H1 (cell line): ENCODE measurements at regions not wholly inside any gene's neighbourhood (a gene's known extent, or its start where the extent isn't known, plus 50 kb on each side); places are given as distances from the start of the nearest gene placed in this dataset.

Source experiments
- CTCF ChIA-PET: fragments of 300-600 bp; sonication (Branson Sonifier 250); formaldehyde crosslinking; loops from one replicate; lab custom pipeline; 2021; ENCODE audit not compliant: partially characterized antibody; lab: Charles Lee
- POLR2A ChIA-PET: fragments of 300-600 bp; sonication (Branson Sonifier 250); formaldehyde crosslinking; loops from one replicate; lab custom pipeline; 2021; ENCODE audit warnings: inconsistent platforms; ENCODE audit not compliant: partially characterized antibody; lab: Charles Lee
- DNase-seq, 2 experiments: peaks; one replicate each; pipeline versions ENCODE4 v3.0.0 to v3.0.0-alpha.2; 2010 to 2022; ENCODE audit warnings: low spot score in 2 of 2, low read depth in 1 of 2, mixed read lengths in 1 of 2
- FAIRE-seq: peaks from 2 replicates; lab custom pipeline; 2011; peaks lifted over from hg19 to GRCh38; lab: Jason Lieb, UNC
- H2AFZ ChIP-seq: 2 replicates; pipeline ENCODE4 v1.8.1; 2012; ENCODE audit warnings: low read length, inconsistent platforms
- H2AK5ac ChIP-seq: 2 replicates; pipeline ENCODE4 v1.6.1; 2013; ENCODE audit warnings: low read depth, low read length
- H2BK120ac ChIP-seq: replicated peaks from 2 replicates; pipeline ENCODE3; 2013; ENCODE audit warnings: low read depth, low read length, inconsistent platforms
- H2BK12ac ChIP-seq: 2 replicates; pipeline ENCODE4 v1.6.1; 2013; ENCODE audit warnings: low read depth, low read length
- H2BK15ac ChIP-seq: 2 replicates; pipeline ENCODE4 v1.6.1; 2013; ENCODE audit warnings: low read length
- H2BK20ac ChIP-seq: 2 replicates; pipeline ENCODE4 v1.6.1; 2013; ENCODE audit warnings: low read length
- H2BK5ac ChIP-seq: 2 replicates; pipeline ENCODE4 v1.6.1; 2013; ENCODE audit warnings: low read depth, low read length
- H3K14ac ChIP-seq: 2 replicates; pipeline ENCODE4 v1.6.1; 2013; ENCODE audit warnings: inconsistent platforms; ENCODE audit not compliant: insufficient read length
- H3K18ac ChIP-seq: 2 replicates; pipeline ENCODE4 v1.6.1; 2013; ENCODE audit warnings: low read length; ENCODE audit errors: extremely low read depth
- H3K23ac ChIP-seq: 2 replicates; pipeline ENCODE4 v1.6.1; 2013; ENCODE audit warnings: inconsistent platforms; ENCODE audit not compliant: insufficient read length
- H3K23me2 ChIP-seq: 2 replicates; pipeline ENCODE4 v1.6.1; 2013; ENCODE audit warnings: low read depth, low read length
- H3K27ac ChIP-seq: 2 replicates; pipeline ENCODE4 v1.6.1; 2011; ENCODE audit warnings: low read depth, low read length, inconsistent platforms
- H3K27me3 ChIP-seq, 4 experiments: replicated peaks in 1 of 4; 1 replicate in 1 of 4; 2 replicates in 3 of 4; pipeline versions ENCODE4 v1.6.1 to v1.8.1; 2011 to 2013; ENCODE audit warnings: low read length in 3 of 4, mild to moderate bottlenecking in 3 of 4, inconsistent platforms in 2 of 4, mixed read lengths in 2 of 4, moderate library complexity in 1 of 4; ENCODE audit not compliant: control insufficient read depth in 3 of 4, insufficient read depth in 3 of 4; ENCODE audit errors: extremely low read depth in 1 of 4
- H3K36me3 ChIP-seq, 4 experiments: 2 replicates each; pipeline versions ENCODE4 v1.6.1 to v1.8.1; 2011 to 2013; ENCODE audit warnings: mild to moderate bottlenecking in 4 of 4, low read length in 3 of 4, moderate library complexity in 2 of 4, control low read depth in 1 of 4, inconsistent platforms in 1 of 4; ENCODE audit not compliant: insufficient read depth in 4 of 4, control insufficient read depth in 2 of 4
- H3K4ac ChIP-seq: replicated peaks from 2 replicates; pipeline ENCODE3; 2013; ENCODE audit warnings: low read length, low read depth, mixed read lengths, inconsistent platforms; ENCODE audit not compliant: insufficient read length
- H3K4me1 ChIP-seq, 4 experiments: replicated peaks in 1 of 4; 1 replicate in 1 of 4; 2 replicates in 3 of 4; pipeline versions ENCODE4 v1.6.1 to v1.8.1; 2011 to 2013; ENCODE audit warnings: low read length in 3 of 4, inconsistent platforms in 2 of 4, mixed read lengths in 1 of 4; ENCODE audit not compliant: insufficient read depth in 4 of 4, control insufficient read depth in 3 of 4
- H3K4me2 ChIP-seq, 2 experiments: 2 replicates each; pipeline versions ENCODE4 v1.6.1 to v1.8.1; 2011 to 2013; ENCODE audit warnings: low read depth in 2 of 2, low read length in 2 of 2, control low read depth in 1 of 2, inconsistent platforms in 1 of 2, mild to moderate bottlenecking in 1 of 2; ENCODE audit not compliant: insufficient read depth in 1 of 2
- H3K4me3 ChIP-seq, 4 experiments: fragments of 200-600, 300-600 bp in 1 of 4; sonication (generic), shearing (Covaris generic), sonication (Bioruptor Twin) in 1 of 4; 2 replicates each; pipeline versions ENCODE4 v1.5.1 to v1.8.1; 2011 to 2016; ENCODE audit warnings: low read length in 4 of 4, low read depth in 3 of 4, control low read depth in 2 of 4, inconsistent platforms in 2 of 4, mild to moderate bottlenecking in 2 of 4, mixed read lengths in 1 of 4, moderate library complexity in 1 of 4; ENCODE audit not compliant: insufficient read depth in 2 of 4; ENCODE audit errors: extremely low read depth in 1 of 4
- H3K56ac ChIP-seq: replicated peaks from 2 replicates; pipeline ENCODE3; 2013; ENCODE audit warnings: low read depth, mild to moderate bottlenecking, mixed read lengths, low read length, inconsistent platforms; ENCODE audit not compliant: insufficient read length
- H3K79me1 ChIP-seq: 2 replicates; pipeline ENCODE4 v1.6.1; 2013; ENCODE audit warnings: low read depth, low read length, control low read depth
- H3K79me2 ChIP-seq, 2 experiments: 2 replicates each; pipeline versions ENCODE4 v1.6.1 to v1.8.1; 2012 to 2013; ENCODE audit warnings: low read length in 2 of 2, mild to moderate bottlenecking in 2 of 2, inconsistent platforms in 1 of 2; ENCODE audit not compliant: insufficient read depth in 2 of 2, control insufficient read depth in 1 of 2
- H3K9ac ChIP-seq, 4 experiments: replicated peaks in 1 of 4; 1 replicate in 1 of 4; 2 replicates in 3 of 4; pipeline versions ENCODE4 v1.6.1 to v1.8.1; 2011 to 2013; ENCODE audit warnings: low read depth in 3 of 4, low read length in 3 of 4, control low read depth in 2 of 4, mild to moderate bottlenecking in 2 of 4, moderate library complexity in 2 of 4, inconsistent platforms in 1 of 4; ENCODE audit errors: extremely low read depth in 1 of 4
- H3K9me3 ChIP-seq, 2 experiments: 2 replicates each; pipeline versions ENCODE4 v1.6.1 to v1.8.1; 2012 to 2013; ENCODE audit warnings: mild to moderate bottlenecking in 2 of 2, moderate library complexity in 2 of 2, control low read depth in 1 of 2, inconsistent platforms in 1 of 2, low read depth in 1 of 2, low read length in 1 of 2, mixed read lengths in 1 of 2; ENCODE audit not compliant: insufficient read depth in 2 of 2
- H4K20me1 ChIP-seq, 2 experiments: replicated peaks in 1 of 2; 2 replicates each; pipeline versions ENCODE3 to v1.8.1; 2011 to 2013; ENCODE audit warnings: inconsistent platforms in 2 of 2, low read length in 2 of 2, mild to moderate bottlenecking in 1 of 2; ENCODE audit not compliant: insufficient read depth in 2 of 2, control insufficient read depth in 1 of 2
- H4K5ac ChIP-seq: 2 replicates; pipeline ENCODE4 v1.6.1; 2013; ENCODE audit warnings: low read length, low read depth, mixed read lengths, inconsistent platforms; ENCODE audit not compliant: insufficient read length
- H4K8ac ChIP-seq: 2 replicates; pipeline ENCODE4 v1.8.0; 2013; ENCODE audit warnings: mild to moderate bottlenecking, moderate library complexity, low read length, inconsistent platforms; ENCODE audit not compliant: insufficient read depth; ENCODE audit errors: extremely low read depth
- H4K91ac ChIP-seq: replicated peaks from 2 replicates; pipeline ENCODE3; 2013; ENCODE audit warnings: low read length, mixed read lengths, inconsistent platforms; ENCODE audit not compliant: insufficient read length
- BCL11A ChIP-seq, 2 experiments: IDR thresholded peaks; one replicate each; pipeline ENCODE4 v1.6.1; 2011; ENCODE audit warnings: low read depth in 2 of 2, low read length in 2 of 2, mild to moderate bottlenecking in 2 of 2
- CBX8 ChIP-seq: fragments of 300-800, 300-1000 bp; sonication (generic); IDR thresholded peaks from 2 replicates; pipeline ENCODE4 v1.7.1; 2016; ENCODE audit warnings: low read depth, low read length, borderline replicate concordance
- EZH2 ChIP-seq: fragments of 200-600 bp; sonication (generic); IDR thresholded peaks from 2 replicates; pipeline ENCODE4 v1.7.1; 2012; ENCODE audit warnings: low read depth, mild to moderate bottlenecking, moderate library complexity, low read length, inconsistent platforms; ENCODE audit not compliant: severe bottlenecking
- FOSL1 ChIP-seq: IDR thresholded peaks from 2 replicates; pipeline ENCODE4 v1.6.1; 2011; ENCODE audit warnings: mild to moderate bottlenecking, low read depth, low read length, moderate library complexity; ENCODE audit not compliant: insufficient read depth
- HDAC2 ChIP-seq, 2 experiments: fragments of 300-600 bp in 1 of 2; sonication (generic) in 1 of 2; IDR thresholded peaks; 2 replicates each; pipeline ENCODE4 v1.6.1; 2011 to 2012; ENCODE audit warnings: low read depth in 2 of 2, low read length in 2 of 2, mild to moderate bottlenecking in 2 of 2, moderate library complexity in 2 of 2, borderline replicate concordance in 1 of 2, inconsistent platforms in 1 of 2
- NANOG ChIP-seq: IDR thresholded peaks from 2 replicates; pipeline ENCODE4 v1.6.1; 2011; ENCODE audit warnings: low read length, low read depth, mild to moderate bottlenecking, inconsistent platforms; ENCODE audit not compliant: insufficient read depth, poor library complexity, severe bottlenecking
- NRF1 ChIP-seq: IDR thresholded peaks from 2 replicates; pipeline ENCODE4 v1.6.1; 2011; ENCODE audit warnings: mild to moderate bottlenecking, low read depth, low read length, improper control_type of control experiment
- POLR2AphosphoS5 ChIP-seq: IDR thresholded peaks from 2 replicates; pipeline ENCODE4 v1.6.1; 2011; ENCODE audit warnings: low read depth, low read length
- POU5F1 ChIP-seq: IDR thresholded peaks from 2 replicates; pipeline ENCODE4 v1.6.1; 2011; ENCODE audit warnings: low read depth, mild to moderate bottlenecking, low read length, moderate library complexity
- RFX5 ChIP-seq: IDR thresholded peaks from 2 replicates; pipeline ENCODE4 v1.6.1; 2011; ENCODE audit warnings: low read depth, low read length, improper control_type of control experiment, borderline replicate concordance
- RXRA ChIP-seq: IDR thresholded peaks from 2 replicates; pipeline ENCODE4 v1.6.1; 2011; ENCODE audit warnings: low read depth, mild to moderate bottlenecking, low read length, moderate library complexity; ENCODE audit not compliant: insufficient read depth
- SAP30 ChIP-seq: fragments of 300-600 bp; sonication (generic); IDR thresholded peaks from 2 replicates; pipeline ENCODE4 v1.7.1; 2012; ENCODE audit warnings: low read length, moderate library complexity, mild to moderate bottlenecking, inconsistent platforms; ENCODE audit not compliant: insufficient read depth, insufficient replicate concordance
- SIX5 ChIP-seq: IDR thresholded peaks from 2 replicates; pipeline ENCODE4 v1.6.1; 2011; ENCODE audit warnings: mild to moderate bottlenecking, low read depth, low read length
- SP1 ChIP-seq: IDR thresholded peaks from 2 replicates; pipeline ENCODE4 v1.6.1; 2011; ENCODE audit warnings: low read depth, low read length
- SP2 ChIP-seq: IDR thresholded peaks from 2 replicates; pipeline ENCODE4 v1.6.1; 2012; ENCODE audit warnings: mild to moderate bottlenecking, low read length, inconsistent platforms
- TBP ChIP-seq: IDR thresholded peaks from 2 replicates; pipeline ENCODE4 v1.6.1; 2011; ENCODE audit warnings: low read depth, low read length, improper control_type of control experiment
- WGBS, 2 experiments: shearing (Covaris generic) in 1 of 2; methylation state at CpG; one replicate each; pipeline versions ENCODE4 v1.1.6 to v1.1.7; 2013 to 2015; ENCODE audit warnings: low lambda C conversion rate in 2 of 2, mixed read lengths in 2 of 2, inconsistent platforms in 1 of 2, low coverage in 1 of 2, missing lambda C conversion rate in 1 of 2; ENCODE audit not compliant: insufficient replicate concordance in 2 of 2, insufficient coverage in 1 of 2, insufficient read length in 1 of 2; ENCODE audit errors: extremely low coverage in 1 of 2, missing lambda C conversion rate in 1 of 2; 5-methylcytosine and 5-hydroxymethylcytosine counted together

GRCh38 chr13:80161896-80162295 lies 179.0 kb downstream of the SPRY2 start:
- Histone ChIP-seq H3K14ac (no peak overlapping the region), H3K4me3 (no peak overlapping the region), H3K23ac (no peak overlapping the region), H3K4me2 (no peak overlapping the region), H4K20me1 (no peaks in the 10 kb centered on the region), H2AK5ac (no peak overlapping the region), H2BK20ac (no peak overlapping the region), H2BK120ac (no peak overlapping the region), H3K27ac (no peak overlapping the region), H3K18ac (no peak overlapping the region), H3K27me3 (no peaks in the 10 kb centered on the region), H2BK12ac (no peak overlapping the region), H2AFZ (no peak overlapping the region; the same call in 1 of the 2 replicates), H3K9me3 (no peaks in the 10 kb centered on the region), H3K23me2 (no peaks in the 10 kb centered on the region), H4K91ac (no peak overlapping the region), H3K4me1 (no peaks in the 10 kb centered on the region), H3K56ac (no peak overlapping the region), H3K36me3 (no peaks in the 10 kb centered on the region), H3K9ac (no peak overlapping the region), H2BK15ac (no peak overlapping the region), H3K79me2 (no peaks in the 10 kb centered on the region), H3K79me1 (no peaks in the 10 kb centered on the region), H4K5ac (no peak overlapping the region), H4K8ac (no peak overlapping the region), H2BK5ac (no peak overlapping the region), H3K4ac (no peak overlapping the region)
- POLR2A ChIA-PET: no interaction called here
- no peak for FAIRE-seq
- TF ChIP-seq SIX5 (no peak), POLR2AphosphoS5 (no peak), BCL11A (IDR thresholded peaks at IDR 0.05; ENCODE audit: low read depth in 2 of 2, low read length in 2 of 2) (no peak), SAP30 (no peak), CBX8 (no peak), POU5F1 (no peak), SP2 (no peak), NANOG (no peak), HDAC2 (IDR thresholded peaks at IDR 0.05; ENCODE audit: borderline replicate concordance in 1 of 2, low read depth in 2 of 2, low read length in 2 of 2) (no peak), FOSL1 (no peak), EZH2 (no peak), SP1 (no peak), RXRA (no peak), NRF1 (no peak), RFX5 (no peak), TBP (no peak)
- CTCF ChIA-PET: no interaction called here
- no peak for DNase-seq
- 93% methylated on average over 5 of the region's 5 CpGs; no CpG with 5 or more reads in 1 of the 2 experiments for WGBS, 2 experiments
